GM21526 (cell line): ENCODE measurements at regions not wholly inside any gene's neighbourhood (a gene's known extent, or its start where the extent isn't known, plus 50 kb on each side); places are given as distances from the start of the nearest gene placed in this dataset.

ENCODE experiments used
- ATAC-seq: cut with Tn5 transposase; IDR thresholded peaks from one replicate; pipeline ENCODE4 v1.9.1; 2021; ENCODE audit warnings: moderate library complexity; ENCODE audit not compliant: unreplicated experiment, low FRiP score

DNA sequence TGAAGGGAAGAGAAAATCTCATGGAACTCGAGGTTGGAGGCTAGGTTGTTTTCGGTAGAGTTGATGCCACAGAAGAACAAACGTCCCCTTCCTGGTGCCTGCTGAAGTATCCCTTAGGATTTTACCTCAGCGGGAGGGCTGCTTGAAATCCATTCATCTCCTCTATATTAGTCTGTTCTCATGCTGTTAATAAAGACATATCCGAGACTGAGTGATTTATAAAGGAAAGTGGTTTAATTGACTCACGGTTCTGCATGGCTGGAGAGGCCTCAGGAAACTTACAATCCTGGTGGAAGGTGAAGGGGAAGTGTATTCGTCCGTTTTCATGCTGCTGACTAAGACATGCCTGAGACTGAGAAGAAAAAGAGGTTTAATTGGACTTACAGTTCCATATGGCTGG, 413.5 kb downstream of the NPHP4 start:
- no peak for ATAC-seq

- no peak for ATAC-seq
These were observed 414.8 kb downstream of the NPHP4 start for GRCh38 chr1:5577255-5578040.

DNA sequence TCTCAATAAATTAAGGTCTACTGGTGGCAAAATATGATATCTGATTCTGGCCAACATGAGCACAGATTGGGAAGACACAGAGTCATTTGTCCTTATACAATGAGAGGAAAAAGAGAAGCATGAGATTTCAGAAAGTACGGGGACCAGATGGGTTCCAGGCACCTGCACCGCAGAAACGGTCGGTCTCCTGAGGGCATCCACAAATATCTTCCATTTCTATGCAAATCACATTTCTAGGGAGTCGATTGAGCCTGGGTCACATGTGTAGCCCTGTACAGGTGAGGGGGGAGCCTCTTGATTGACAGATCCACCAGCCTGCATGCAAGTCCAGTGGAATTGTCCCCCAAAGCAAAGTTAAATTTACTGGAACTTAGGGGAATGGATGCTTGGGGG, 415.6 kb downstream of the NPHP4 start:
- no peak for ATAC-seq

- no peak for ATAC-seq
These were observed 416.1 kb downstream of the NPHP4 start for GRCh38 chr1:5576011-5576672.

DNA sequence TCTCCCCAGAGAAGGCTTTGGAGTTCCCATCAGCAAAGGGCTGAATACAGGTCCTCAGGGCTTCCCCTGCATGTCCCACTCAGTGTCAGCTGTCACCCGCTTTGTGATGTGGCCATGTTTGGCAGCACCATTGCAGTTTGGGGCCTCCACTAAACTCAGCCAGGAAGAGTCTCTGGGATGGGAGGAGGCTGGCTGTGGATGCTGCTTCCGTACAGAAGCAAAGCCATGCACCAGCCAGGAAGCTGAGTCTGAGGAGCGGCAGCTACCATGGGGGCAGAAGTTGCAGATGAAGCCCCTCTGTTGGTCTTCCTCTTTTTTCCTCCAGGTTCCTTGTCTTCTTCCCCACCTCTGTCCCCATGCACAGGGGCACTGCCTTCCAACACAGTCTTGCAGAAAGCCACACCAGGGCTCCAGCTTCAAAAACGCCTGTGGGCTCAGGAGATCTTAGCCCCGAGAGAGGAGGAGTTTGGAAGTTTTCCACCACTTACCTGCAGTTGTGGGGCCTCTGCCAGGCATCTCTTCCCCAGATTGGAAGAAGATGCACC, 416.8 kb downstream of the NPHP4 start:
- ATAC-seq = no peak

GRCh38 chr1:5574641-5575040, 417.6 kb downstream of the NPHP4 start:
- ATAC-seq = no peak

- no peak for ATAC-seq
These were observed 419.4 kb downstream of the NPHP4 start for GRCh38 chr1:5572794-5573193.

DNA sequence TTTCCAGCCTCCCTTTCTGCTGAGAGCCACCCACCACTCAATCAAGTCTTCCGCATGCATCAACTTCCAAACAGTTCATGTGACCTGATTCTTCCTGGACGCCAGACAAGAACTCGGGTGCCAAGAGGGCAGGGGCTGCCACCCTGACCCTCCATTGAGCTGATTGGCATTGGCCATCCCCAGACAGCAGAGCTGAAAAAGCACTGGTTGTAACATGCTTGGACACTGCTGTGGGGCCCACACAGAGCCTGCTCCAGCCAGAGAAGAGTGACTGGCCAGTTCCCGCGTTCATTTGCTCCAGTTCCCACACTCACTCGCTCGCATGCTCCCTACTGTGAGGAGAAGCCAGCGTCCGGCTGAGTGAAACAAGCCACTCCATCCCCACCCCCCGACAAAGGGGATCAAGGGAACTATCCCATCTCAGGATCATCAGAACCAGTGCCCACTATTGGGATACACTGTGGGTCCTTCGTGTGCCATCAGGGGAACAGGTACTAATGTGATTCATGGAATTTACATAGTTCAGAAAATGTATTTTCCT, 420.3 kb downstream of the NPHP4 start:
- no peak for ATAC-seq

DNA sequence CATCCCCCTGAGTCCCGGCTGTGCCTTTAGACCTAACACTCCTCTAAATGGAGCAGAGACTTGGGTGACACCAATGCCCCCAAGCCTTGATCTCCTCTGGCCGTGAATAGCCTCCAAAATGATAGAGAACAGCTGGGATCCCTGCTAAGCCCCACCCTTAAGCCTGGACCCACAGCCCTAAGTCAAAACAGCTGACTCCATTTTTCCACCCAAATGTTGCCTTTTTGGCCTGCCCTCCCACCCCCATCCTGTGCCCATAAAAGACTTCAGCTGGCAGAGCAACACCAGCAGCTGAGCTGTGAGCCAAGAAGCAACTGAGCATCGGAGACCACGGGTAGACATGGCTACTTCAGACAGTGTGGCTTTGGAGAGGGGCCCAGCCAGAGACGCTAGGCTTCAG, 420.8 kb downstream of the NPHP4 start:
- ATAC-seq = no peak

GRCh38 chr1:5570931-5571330, 421.3 kb downstream of the NPHP4 start:
- ATAC-seq = no peak

DNA sequence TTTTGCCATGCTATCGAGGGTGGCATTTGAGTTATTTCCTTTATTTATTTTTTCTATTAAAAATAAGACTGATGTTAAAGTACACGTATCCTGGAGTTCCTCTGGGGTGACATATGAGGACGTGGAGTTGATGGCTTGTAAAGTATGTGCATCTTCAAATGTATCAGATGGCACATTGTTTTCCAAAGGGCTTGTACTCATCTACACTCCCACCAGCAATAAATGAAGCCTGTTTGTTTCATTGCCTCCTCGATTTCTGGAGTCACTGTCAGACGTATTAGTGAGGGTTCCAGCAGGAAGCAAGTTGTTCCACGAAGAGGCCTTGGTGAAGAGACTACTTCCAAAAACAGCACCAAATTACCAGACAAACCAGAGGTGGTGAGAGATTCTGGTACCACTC, 423.9 kb downstream of the NPHP4 start:
- ATAC-seq = no peak

DNA sequence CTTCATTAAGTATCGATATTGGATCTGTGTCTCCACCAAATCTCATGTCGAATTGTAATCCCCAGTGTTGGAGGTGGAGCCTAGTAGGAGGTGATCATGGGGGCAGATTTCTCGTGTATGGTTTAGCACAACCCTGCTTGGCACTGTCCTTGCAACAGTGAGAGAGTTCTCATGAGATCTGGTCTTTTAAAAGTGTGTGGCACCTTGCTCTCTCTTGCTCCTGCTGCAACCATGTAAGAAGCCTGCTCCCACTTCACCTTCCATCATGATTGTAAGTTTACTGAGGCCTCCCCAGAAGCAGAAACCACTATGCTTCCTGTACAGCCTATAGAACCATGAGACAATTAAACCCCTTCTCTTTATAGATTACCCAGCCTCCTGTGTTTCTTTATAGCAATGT, 424.4 kb downstream of the NPHP4 start:
- ATAC-seq = no peak

GRCh38 chr1:5566924-5567323, 425.3 kb downstream of the NPHP4 start:
- no peak for ATAC-seq

GRCh38 chr1:5565281-5566125, 426.7 kb downstream of the NPHP4 start:
- ATAC-seq = no peak

DNA sequence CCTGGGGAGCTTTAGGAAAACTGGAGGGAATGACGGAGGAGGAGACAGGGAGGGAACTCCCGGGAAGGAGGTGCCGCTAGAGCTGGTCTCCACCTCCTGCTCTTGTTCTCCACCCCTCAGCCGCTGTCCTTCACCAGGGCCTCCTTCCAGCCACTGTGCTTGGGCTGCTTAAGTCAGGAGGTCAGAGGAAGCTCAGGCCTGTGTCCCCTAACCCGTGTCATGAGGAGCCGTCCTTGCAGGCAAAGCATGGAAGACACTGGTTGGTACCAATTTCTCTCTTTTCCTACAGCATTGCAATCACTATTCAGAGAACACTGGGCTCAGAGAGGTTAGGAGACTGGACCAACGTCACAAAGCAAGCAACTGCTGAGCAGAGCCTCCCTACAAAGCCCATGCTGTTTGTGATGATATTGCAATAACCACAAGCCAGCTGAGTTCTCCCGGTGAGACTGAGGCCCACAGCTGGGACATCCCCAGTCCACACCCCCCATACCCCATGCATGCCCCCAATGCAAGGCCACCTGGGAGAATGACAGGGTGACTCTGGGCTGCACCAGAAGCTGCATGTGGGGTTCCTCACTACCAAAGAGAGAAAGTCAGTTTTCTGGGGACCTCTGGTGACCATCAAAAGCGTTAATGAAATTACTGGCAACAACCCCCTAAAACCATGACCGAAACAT, 427.5 kb downstream of the NPHP4 start:
- no peak for ATAC-seq

DNA sequence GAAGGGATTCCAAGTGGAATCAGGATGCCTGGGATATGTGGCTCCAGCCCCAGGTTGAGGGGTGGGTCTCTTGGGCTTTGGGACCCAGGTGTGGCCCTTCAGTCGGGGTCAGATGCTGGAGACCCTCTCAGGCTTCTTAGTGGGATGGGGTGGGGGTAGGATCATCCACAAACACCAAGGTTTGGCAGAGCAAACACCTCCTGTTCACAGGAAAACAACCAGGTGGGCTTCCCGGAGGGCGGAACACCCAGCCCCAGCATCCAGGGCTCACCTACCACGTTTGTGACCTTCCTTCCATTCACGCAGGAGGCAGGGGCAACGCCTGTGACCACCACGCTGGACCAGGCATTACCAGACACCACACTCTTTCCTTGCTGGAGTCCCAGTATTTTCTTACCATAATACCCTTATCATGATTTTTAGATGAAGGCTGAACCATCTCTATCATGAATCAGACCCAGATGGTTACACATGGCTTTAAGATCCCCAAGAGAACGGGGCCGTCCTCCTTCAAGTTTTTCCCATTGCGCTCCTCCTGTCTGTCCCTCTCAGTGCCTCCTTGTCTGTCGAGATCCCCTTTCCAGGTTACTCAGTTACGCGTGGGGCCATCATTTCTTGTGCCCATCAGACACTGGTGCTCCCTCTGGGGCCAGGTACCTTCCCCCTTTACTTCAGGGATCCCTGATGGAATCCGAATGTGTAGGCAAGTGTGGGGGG, 428.2 kb downstream of the NPHP4 start:
- no peak for ATAC-seq

- ATAC-seq = no peak
These were observed 429.5 kb downstream of the NPHP4 start for GRCh38 chr1:5562769-5563168.

DNA sequence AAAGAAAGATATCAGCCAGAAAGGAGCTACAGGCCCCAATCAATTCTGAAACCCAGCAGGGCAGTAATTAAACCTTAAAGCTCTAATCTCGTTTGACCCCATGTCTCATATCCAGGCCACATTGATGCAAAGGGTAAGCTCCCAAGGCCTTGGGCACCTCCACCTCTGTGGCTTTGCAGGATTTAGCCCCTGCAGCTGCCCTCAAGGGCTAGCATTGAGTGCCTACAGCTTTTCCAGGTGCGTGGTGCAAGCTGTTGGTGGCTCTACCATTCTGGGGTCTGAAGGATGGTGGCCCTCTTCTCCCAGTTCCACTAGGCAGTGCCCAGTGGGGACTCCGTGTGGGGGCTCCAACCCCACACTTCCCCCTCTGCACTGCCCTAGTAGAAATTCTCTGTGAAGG, 429.9 kb downstream of the NPHP4 start:
- ATAC-seq = no peak

GRCh38 chr1:5559078-5559477, 433.1 kb downstream of the NPHP4 start:
- no peak for ATAC-seq

GRCh38 chr1:5555853-5556252, 436.4 kb downstream of the NPHP4 start:
- ATAC-seq = no peak
